Progenitor cell of endocrine pancreas (in vitro differentiated cells): ENCODE measurements at regions not wholly inside any gene's neighbourhood (a gene's known extent, or its start where the extent isn't known, plus 50 kb on each side); places are given as distances from the start of the nearest gene placed in this dataset.

Experiments used
- DNase-seq: peaks from one replicate; pipeline ENCODE4 v3.0.0; 2021; ENCODE audit warnings: low spot score; ENCODE audit not compliant: unreplicated experiment
- H3K27ac Mint-ChIP-seq: 2 replicates; pipeline ENCODE4 v1.8.0; 2021; ENCODE audit warnings: mild to moderate bottlenecking, moderate library complexity, mixed read lengths
- H3K27me3 Mint-ChIP-seq: 2 replicates; pipeline ENCODE4 v1.8.0; 2021; ENCODE audit warnings: mixed read lengths
- H3K36me3 Mint-ChIP-seq: 2 replicates; pipeline ENCODE4 v1.8.0; 2022; ENCODE audit warnings: mixed read lengths; ENCODE audit not compliant: insufficient read depth
- H3K4me1 Mint-ChIP-seq: 2 replicates; pipeline ENCODE4 v1.8.0; 2021; ENCODE audit warnings: low read depth, mixed read lengths
- H3K4me3 Mint-ChIP-seq: 2 replicates; pipeline ENCODE4 v1.8.0; 2021; ENCODE audit warnings: low read depth, mild to moderate bottlenecking, moderate library complexity, mixed read lengths
- H3K9me3 Mint-ChIP-seq: 2 replicates; pipeline ENCODE4 v1.8.0; 2021; ENCODE audit warnings: low read depth, mixed read lengths
- TF ChIP-seq, protein P1 (sequence below): fragments of 200-600 bp; sonication (generic); IDR thresholded peaks from one replicate; pipeline ENCODE4 v1.5.0; 2021; ENCODE audit warnings: antibody characterized with exemption, mild to moderate bottlenecking; ENCODE audit not compliant: unreplicated experiment

DNA sequence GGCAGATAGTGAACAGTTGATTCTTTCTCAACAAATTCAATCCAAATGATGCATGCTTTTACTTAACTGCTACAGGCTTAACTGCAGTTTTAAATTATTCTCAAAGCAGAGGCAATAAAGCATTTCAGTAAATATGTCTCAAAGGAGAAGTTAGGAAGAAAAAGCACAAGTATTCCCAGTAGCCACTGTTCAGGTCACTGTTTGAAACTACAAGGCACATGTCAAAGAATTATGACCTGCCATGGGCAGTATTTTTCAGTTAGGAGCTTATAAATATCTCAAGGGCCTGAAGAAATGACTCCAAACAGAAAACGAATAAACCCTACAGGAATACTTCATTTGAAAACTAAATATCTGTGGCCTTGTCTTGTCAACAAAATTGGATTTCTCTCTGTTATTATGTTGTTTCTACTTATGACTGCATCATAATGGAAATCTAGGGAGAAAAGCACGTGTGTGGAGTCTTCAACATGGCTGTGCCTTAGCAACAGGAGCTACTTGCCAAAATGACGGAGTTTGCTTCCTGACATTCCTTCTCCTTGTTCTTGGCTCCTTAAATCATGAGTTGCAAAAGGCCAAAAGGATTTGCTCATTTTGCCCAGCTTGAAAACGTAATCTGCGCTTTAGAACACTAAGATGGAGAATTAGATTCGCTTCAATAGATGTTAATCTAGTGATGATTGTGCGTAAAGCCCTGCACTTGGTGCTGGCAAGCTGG is 67.6 kb upstream of the GPR101 start:
- Mint-ChIP-seq H3K4me3 (no peak overlapping the region), H3K4me1 (no peaks in the 10 kb centered on the region), H3K27ac (no peak overlapping the region), H3K9me3 (peaks cover 17% of the 10 kb centered on the region), H3K36me3 (no peaks in the 10 kb centered on the region), H3K27me3 (peaks cover 8% of the 10 kb centered on the region)
- no peak for DNase-seq
- TF ChIP-seq, protein P1, sequence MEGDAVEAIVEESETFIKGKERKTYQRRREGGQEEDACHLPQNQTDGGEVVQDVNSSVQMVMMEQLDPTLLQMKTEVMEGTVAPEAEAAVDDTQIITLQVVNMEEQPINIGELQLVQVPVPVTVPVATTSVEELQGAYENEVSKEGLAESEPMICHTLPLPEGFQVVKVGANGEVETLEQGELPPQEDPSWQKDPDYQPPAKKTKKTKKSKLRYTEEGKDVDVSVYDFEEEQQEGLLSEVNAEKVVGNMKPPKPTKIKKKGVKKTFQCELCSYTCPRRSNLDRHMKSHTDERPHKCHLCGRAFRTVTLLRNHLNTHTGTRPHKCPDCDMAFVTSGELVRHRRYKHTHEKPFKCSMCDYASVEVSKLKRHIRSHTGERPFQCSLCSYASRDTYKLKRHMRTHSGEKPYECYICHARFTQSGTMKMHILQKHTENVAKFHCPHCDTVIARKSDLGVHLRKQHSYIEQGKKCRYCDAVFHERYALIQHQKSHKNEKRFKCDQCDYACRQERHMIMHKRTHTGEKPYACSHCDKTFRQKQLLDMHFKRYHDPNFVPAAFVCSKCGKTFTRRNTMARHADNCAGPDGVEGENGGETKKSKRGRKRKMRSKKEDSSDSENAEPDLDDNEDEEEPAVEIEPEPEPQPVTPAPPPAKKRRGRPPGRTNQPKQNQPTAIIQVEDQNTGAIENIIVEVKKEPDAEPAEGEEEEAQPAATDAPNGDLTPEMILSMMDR, result no peak
